ENCODE measurements at regions not wholly inside any gene's neighbourhood (a gene's known extent, or its start where the extent isn't known, plus 50 kb on each side); places are given as distances from the start of the nearest gene placed in this dataset.
"Not testable (repeated sequence)": the region's sequence is repeated elsewhere in the genome, so short reads cannot be mapped to it uniquely, and the experiment has no call there.

GRCh38 chr13:112160558-112160957 lies 93.6 kb downstream of the SOX1 start:
- DNase-seq (ENCODE audit: low read depth): no peak
- H3K4me3 ChIP-seq (ENCODE audit: low read depth, low read length): no peak overlapping the region
- no peak for TF ChIP-seq MAX (IDR thresholded peaks at IDR 0.05; ENCODE audit: low read depth, low read length)
- no peak for TF ChIP-seq CTCF (IDR thresholded peaks at IDR 0.05; ENCODE audit: low read depth, low read length)
- no peak for TF ChIP-seq MYC (IDR thresholded peaks at IDR 0.05; ENCODE audit: low read depth, low read length)
- no peak for TF ChIP-seq POLR2A (IDR thresholded peaks at IDR 0.05; ENCODE audit: extremely low read depth, insufficient read length)

GRCh38 chr13:112161521-112162301 lies 94.8 kb downstream of the SOX1 start:
- H3K4me3 ChIP-seq (ENCODE audit: low read depth, low read length): no peak overlapping the region
- no peak for DNase-seq (ENCODE audit: low read depth)

GRCh38 chr13:112163691-112164660 lies 97.0 kb downstream of the SOX1 start:
- not testable (repeated sequence) for H3K4me3 ChIP-seq (ENCODE audit: low read depth, low read length); DNase-seq (ENCODE audit: low read depth)

More at GRCh38 chr13:112161521-112162301, 94.8 kb downstream of the SOX1 start:
- TF ChIP-seq MYC (IDR thresholded peaks at IDR 0.05; ENCODE audit: low read depth, low read length) (no peak), MAX (IDR thresholded peaks at IDR 0.05; ENCODE audit: low read depth, low read length) (no peak), CTCF (IDR thresholded peaks at IDR 0.05; ENCODE audit: low read depth, low read length) (no peak), POLR2A (IDR thresholded peaks at IDR 0.05; ENCODE audit: extremely low read depth, insufficient read length) (no peak)

- H3K4me3 ChIP-seq (ENCODE audit: low read depth, low read length): no peak overlapping the region
- DNase-seq (ENCODE audit: low read depth): no peak
- TF ChIP-seq MYC (IDR thresholded peaks at IDR 0.05; ENCODE audit: low read depth, low read length): no peak
- TF ChIP-seq MAX (IDR thresholded peaks at IDR 0.05; ENCODE audit: low read depth, low read length): no peak
- no peak for TF ChIP-seq CTCF (IDR thresholded peaks at IDR 0.05; ENCODE audit: low read depth, low read length)
- no peak for TF ChIP-seq POLR2A (IDR thresholded peaks at IDR 0.05; ENCODE audit: extremely low read depth, insufficient read length)
Observed at GRCh38 chr13:112165712-112166111, 98.8 kb downstream of the SOX1 start.

GRCh38 chr13:112168761-112169160 lies 101.8 kb downstream of the SOX1 start:
- no peak overlapping the region for H3K4me3 ChIP-seq (ENCODE audit: low read depth, low read length)
- no peak for TF ChIP-seq CTCF (IDR thresholded peaks at IDR 0.05; ENCODE audit: low read depth, low read length)
- TF ChIP-seq POLR2A (IDR thresholded peaks at IDR 0.05; ENCODE audit: extremely low read depth, insufficient read length): no peak
- no peak for TF ChIP-seq MYC (IDR thresholded peaks at IDR 0.05; ENCODE audit: low read depth, low read length)
- TF ChIP-seq MAX (IDR thresholded peaks at IDR 0.05; ENCODE audit: low read depth, low read length): no peak
- DNase-seq (ENCODE audit: low read depth): no peak
